SU-DHL-6 (cell line): ENCODE measurements at regions not wholly inside any gene's neighbourhood (a gene's known extent, or its start where the extent isn't known, plus 50 kb on each side); places are given as distances from the start of the nearest gene placed in this dataset.

Source experiments
- H2AFZ ChIP-seq: fragments of 200-600 bp; sonication (generic); 2 replicates; pipeline ENCODE4 v1.6.1; 2014; ENCODE audit warnings: low read depth, mild to moderate bottlenecking, moderate library complexity, mixed read lengths, antibody characterized with exemption, low read length; ENCODE audit not compliant: severe bottlenecking
- H3F3A ChIP-seq: fragments of 200-600 bp; shearing (Covaris generic); 2 replicates; pipeline ENCODE4 v1.6.0; 2016; ENCODE audit warnings: antibody characterized with exemption, mild to moderate bottlenecking; ENCODE audit not compliant: insufficient read depth
- H3K27ac ChIP-seq: fragments of 200-600 bp; sonication (generic); 2 replicates; pipeline ENCODE4 v1.5.1; 2016; ENCODE audit warnings: low read depth, mild to moderate bottlenecking, low read length, moderate library complexity, mixed read lengths
- H3K27me3 ChIP-seq: fragments of 200-600 bp; sonication (generic), shearing (Covaris generic); 2 replicates; pipeline ENCODE4 v1.6.0; 2014; ENCODE audit warnings: mild to moderate bottlenecking, low read length
- H3K36me3 ChIP-seq: fragments of 200-600 bp; sonication (generic); 2 replicates; pipeline ENCODE4 v1.6.1; 2014; ENCODE audit warnings: mild to moderate bottlenecking, low read length, mixed read lengths
- H3K4me2 ChIP-seq: fragments of 300-600, 200-600 bp; shearing (Covaris generic), sonication (generic); 2 replicates; pipeline ENCODE4 v1.6.0; 2014; ENCODE audit warnings: low read length, low read depth, mild to moderate bottlenecking; ENCODE audit not compliant: poor library complexity, severe bottlenecking
- H3K4me3 ChIP-seq: fragments of 200-600 bp; sonication (generic); 2 replicates; pipeline ENCODE4 v1.5.1; 2014; ENCODE audit warnings: antibody characterized with exemption, low read length, mild to moderate bottlenecking, mixed read lengths; ENCODE audit not compliant: insufficient read depth, poor library complexity, severe bottlenecking
- H3K79me2 ChIP-seq: fragments of 200-600 bp; sonication (generic); 2 replicates; pipeline ENCODE4 v1.6.1; 2014; ENCODE audit warnings: mild to moderate bottlenecking, low read length, moderate library complexity; ENCODE audit not compliant: insufficient read depth
- H3K9ac ChIP-seq: fragments of 200-600 bp; sonication (generic); 2 replicates; pipeline ENCODE4 v1.7.0; 2014; ENCODE audit warnings: mild to moderate bottlenecking, low read length
- H3K9me2 ChIP-seq: fragments of 200-600 bp; sonication (generic); replicated peaks from 2 replicates; pipeline ENCODE4 v1.6.1; 2014; ENCODE audit warnings: low read length; ENCODE audit not compliant: insufficient read depth
- H3K9me3 ChIP-seq: fragments of 200-600 bp; sonication (generic); 2 replicates; pipeline ENCODE4 v1.6.1; 2014; ENCODE audit warnings: low read length, mixed read lengths; ENCODE audit not compliant: insufficient read depth
- H4K20me1 ChIP-seq: fragments of 200-600 bp; sonication (generic); 2 replicates; pipeline ENCODE4 v1.6.1; 2014; ENCODE audit warnings: low read depth, mild to moderate bottlenecking, antibody characterized with exemption, low read length, moderate library complexity, mixed read lengths
- EZH2phosphoT487 ChIP-seq: fragments of 200-600 bp; sonication (generic), shearing (Covaris generic); conservative IDR thresholded peaks from 2 replicates; pipeline ENCODE4 v1.6.1; 2018; ENCODE audit warnings: mild to moderate bottlenecking, antibody characterized with exemption, low read length, moderate library complexity, mixed read lengths
- TF ChIP-seq, protein P1 (sequence below): fragments of 200-600 bp; sonication (generic); IDR thresholded peaks from one replicate; pipeline ENCODE4 v1.5.1; 2017; ENCODE audit warnings: antibody characterized with exemption, mild to moderate bottlenecking, low read length, moderate library complexity; ENCODE audit not compliant: insufficient read depth, poor library complexity, severe bottlenecking

GRCh38 chr9:99561961-99562565, 259.6 kb upstream of the NR4A3 start:
- H4K20me1 ChIP-seq = no peaks in the 10 kb centered on the region
- no peak overlapping the region for H3K4me2 ChIP-seq
- no peaks in the 10 kb centered on the region for H3K9me3 ChIP-seq
- no peak overlapping the region for H2AFZ ChIP-seq
- TF ChIP-seq, protein P1, sequence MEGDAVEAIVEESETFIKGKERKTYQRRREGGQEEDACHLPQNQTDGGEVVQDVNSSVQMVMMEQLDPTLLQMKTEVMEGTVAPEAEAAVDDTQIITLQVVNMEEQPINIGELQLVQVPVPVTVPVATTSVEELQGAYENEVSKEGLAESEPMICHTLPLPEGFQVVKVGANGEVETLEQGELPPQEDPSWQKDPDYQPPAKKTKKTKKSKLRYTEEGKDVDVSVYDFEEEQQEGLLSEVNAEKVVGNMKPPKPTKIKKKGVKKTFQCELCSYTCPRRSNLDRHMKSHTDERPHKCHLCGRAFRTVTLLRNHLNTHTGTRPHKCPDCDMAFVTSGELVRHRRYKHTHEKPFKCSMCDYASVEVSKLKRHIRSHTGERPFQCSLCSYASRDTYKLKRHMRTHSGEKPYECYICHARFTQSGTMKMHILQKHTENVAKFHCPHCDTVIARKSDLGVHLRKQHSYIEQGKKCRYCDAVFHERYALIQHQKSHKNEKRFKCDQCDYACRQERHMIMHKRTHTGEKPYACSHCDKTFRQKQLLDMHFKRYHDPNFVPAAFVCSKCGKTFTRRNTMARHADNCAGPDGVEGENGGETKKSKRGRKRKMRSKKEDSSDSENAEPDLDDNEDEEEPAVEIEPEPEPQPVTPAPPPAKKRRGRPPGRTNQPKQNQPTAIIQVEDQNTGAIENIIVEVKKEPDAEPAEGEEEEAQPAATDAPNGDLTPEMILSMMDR = no peak
- no peak for TF ChIP-seq EZH2phosphoT487
- H3K27ac ChIP-seq = no peak overlapping the region
- no peak overlapping the region for H3K9ac ChIP-seq
- no peaks in the 10 kb centered on the region for H3F3A ChIP-seq
- H3K27me3 ChIP-seq = no peaks in the 10 kb centered on the region
- no peaks in the 10 kb centered on the region for H3K9me2 ChIP-seq
- H3K79me2 ChIP-seq = no peaks in the 10 kb centered on the region
- H3K4me3 ChIP-seq = no peak overlapping the region
- no peaks in the 10 kb centered on the region for H3K36me3 ChIP-seq

DNA sequence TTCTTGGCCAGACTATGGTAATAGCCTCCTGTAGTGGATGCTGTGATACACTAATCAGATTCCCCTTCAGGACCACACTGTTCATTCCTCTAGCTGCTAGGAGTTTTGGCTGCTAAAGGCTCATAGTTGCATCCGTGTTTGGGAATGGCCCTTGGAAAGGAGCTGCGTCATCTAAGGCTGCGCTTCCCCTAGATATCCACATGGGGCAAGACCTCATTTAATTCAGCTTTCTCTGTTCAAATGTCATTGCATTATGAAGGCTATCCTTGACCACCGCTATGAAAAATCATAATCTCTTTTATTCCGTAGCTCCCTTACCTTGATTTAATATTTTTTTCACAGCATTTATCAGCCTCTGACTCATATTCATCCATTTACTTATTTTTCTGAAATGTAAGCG, 258.3 kb upstream of the NR4A3 start:
- TF ChIP-seq, protein P1 = no peak
- no peak for TF ChIP-seq EZH2phosphoT487
- Histone ChIP-seq H3K79me2 (no peaks in the 10 kb centered on the region), H3K9me3 (no peaks in the 10 kb centered on the region), H3K4me3 (no peak overlapping the region), H3K4me2 (no peak overlapping the region), H3F3A (no peaks in the 10 kb centered on the region), H3K9me2 (no peaks in the 10 kb centered on the region), H2AFZ (no peak overlapping the region), H3K36me3 (no peaks in the 10 kb centered on the region), H3K27me3 (no peaks in the 10 kb centered on the region), H4K20me1 (no peaks in the 10 kb centered on the region), H3K9ac (no peak overlapping the region), H3K27ac (no peak overlapping the region)

DNA sequence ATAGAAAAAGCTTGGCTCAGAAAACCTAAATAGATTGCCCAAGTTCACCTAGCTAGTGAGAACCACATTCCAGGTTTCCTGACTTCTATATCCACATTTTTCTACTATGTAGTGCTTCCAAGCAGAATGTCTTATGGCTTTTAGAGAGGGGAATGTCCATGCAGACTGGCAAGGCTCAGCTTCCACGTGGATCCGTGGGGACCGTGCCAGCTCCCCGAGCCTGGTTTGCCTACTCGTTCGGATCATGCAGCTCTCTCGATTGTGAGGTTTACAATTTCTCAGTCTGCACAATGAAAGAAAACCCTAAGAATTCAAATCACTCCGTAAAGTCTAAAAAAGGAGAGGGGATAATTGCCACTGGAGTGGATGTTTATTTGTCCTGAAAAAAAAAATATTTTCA, 256.5 kb upstream of the NR4A3 start:
- H4K20me1 ChIP-seq = no peaks in the 10 kb centered on the region
- no peaks in the 10 kb centered on the region for H3K27me3 ChIP-seq
- no peak for TF ChIP-seq EZH2phosphoT487
- TF ChIP-seq, protein P1 = no peak
- H3K27ac ChIP-seq = no peak overlapping the region
- H3K36me3 ChIP-seq = no peaks in the 10 kb centered on the region
- no peak overlapping the region for H3K4me2 ChIP-seq
- H3K9me2 ChIP-seq = no peaks in the 10 kb centered on the region
- no peak overlapping the region for H2AFZ ChIP-seq
- no peak overlapping the region for H3K4me3 ChIP-seq
- H3K79me2 ChIP-seq = no peaks in the 10 kb centered on the region
- no peaks in the 10 kb centered on the region for H3F3A ChIP-seq
- no peaks in the 10 kb centered on the region for H3K9me3 ChIP-seq
- no peak overlapping the region for H3K9ac ChIP-seq
